ENCODE measurements at regions not wholly inside any gene's neighbourhood (a gene's known extent, or its start where the extent isn't known, plus 50 kb on each side); places are given as distances from the start of the nearest gene placed in this dataset.

DNA sequence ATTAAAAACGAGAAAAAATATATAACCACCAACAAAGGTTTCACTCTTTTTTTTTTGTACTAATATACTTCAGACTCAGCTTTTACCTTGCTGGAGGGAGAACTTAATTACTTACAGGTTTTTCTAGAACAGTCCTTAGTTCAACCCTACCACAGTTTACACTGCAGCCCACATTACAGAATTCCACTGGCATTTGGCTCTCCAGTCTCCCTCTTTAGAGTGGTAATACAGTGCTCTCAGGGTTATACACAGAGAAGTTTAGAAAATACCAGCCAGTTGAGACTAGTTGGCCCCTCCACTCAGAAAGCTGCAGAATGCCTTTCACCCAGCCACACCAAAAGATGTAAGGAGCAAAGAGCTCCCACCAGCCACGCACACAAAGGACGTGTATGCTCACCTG lies 122.3 kb upstream of the DIO3 start:
- Mint-ChIP-seq H3K27me3 (peaks cover 2% of the 10 kb centered on the region), H3K36me3 (ENCODE audit: insufficient read depth) (no peaks in the 10 kb centered on the region), H3K27ac (no peak overlapping the region), H3K4me1 (ENCODE audit: low read depth) (no peaks in the 10 kb centered on the region), H3K9me3 (ENCODE audit: low read depth) (no peaks in the 10 kb centered on the region), H3K4me3 (ENCODE audit: low read depth) (no peak overlapping the region)
- TF ChIP-seq, protein P1, sequence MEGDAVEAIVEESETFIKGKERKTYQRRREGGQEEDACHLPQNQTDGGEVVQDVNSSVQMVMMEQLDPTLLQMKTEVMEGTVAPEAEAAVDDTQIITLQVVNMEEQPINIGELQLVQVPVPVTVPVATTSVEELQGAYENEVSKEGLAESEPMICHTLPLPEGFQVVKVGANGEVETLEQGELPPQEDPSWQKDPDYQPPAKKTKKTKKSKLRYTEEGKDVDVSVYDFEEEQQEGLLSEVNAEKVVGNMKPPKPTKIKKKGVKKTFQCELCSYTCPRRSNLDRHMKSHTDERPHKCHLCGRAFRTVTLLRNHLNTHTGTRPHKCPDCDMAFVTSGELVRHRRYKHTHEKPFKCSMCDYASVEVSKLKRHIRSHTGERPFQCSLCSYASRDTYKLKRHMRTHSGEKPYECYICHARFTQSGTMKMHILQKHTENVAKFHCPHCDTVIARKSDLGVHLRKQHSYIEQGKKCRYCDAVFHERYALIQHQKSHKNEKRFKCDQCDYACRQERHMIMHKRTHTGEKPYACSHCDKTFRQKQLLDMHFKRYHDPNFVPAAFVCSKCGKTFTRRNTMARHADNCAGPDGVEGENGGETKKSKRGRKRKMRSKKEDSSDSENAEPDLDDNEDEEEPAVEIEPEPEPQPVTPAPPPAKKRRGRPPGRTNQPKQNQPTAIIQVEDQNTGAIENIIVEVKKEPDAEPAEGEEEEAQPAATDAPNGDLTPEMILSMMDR (IDR thresholded peaks at IDR 0.05; ENCODE audit: unreplicated experiment), result no peak
- no peak for DNase-seq (ENCODE audit: low spot score, unreplicated experiment)

DNA sequence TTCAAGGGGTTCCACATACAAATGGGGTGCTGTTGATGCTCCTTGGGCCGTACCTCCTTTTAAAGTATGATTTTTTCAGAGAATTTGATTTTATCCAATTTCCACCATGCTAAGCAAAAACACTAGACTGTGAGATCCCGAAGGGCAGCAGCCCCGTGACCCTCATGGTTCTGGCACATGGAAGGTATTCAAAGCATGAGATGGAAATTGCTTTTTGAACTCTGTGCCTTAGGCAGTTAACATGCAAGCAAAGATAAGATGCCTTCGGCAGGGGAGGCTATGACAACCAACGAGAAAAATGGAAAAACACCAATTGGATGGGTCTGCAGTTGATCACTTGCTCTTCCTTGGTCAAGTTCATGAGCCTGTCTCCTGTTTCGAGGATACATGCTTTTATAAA lies 120.8 kb upstream of the DIO3 start:
- Mint-ChIP-seq H3K4me1 (ENCODE audit: low read depth) (no peaks in the 10 kb centered on the region), H3K36me3 (ENCODE audit: insufficient read depth) (no peaks in the 10 kb centered on the region), H3K27ac (no peak overlapping the region), H3K4me3 (ENCODE audit: low read depth) (no peak overlapping the region), H3K9me3 (ENCODE audit: low read depth) (no peaks in the 10 kb centered on the region), H3K27me3 (peaks cover 2% of the 10 kb centered on the region)
- DNase-seq (ENCODE audit: low spot score, unreplicated experiment), result no peak
- TF ChIP-seq, protein P1 (IDR thresholded peaks at IDR 0.05; ENCODE audit: unreplicated experiment), result no peak

DNA sequence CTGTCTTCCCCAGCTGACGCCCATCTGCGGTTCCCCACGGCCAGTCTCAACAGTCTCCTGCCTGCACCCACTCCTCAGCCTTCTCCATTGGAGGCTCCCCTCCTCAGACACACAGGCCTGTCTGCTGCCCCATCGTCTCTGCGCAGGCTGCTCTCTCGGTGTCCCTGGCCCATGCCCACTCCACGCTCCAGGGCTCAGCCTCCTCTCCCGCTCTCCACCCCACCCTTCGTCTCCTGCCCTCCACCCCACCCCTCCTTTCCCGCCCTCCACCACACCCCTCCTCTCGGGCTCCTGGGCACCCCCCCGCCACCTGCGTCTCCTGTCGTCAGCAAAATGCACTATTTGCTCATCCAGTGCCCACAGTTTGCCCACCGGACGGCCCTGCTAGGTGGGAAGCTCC lies 119.6 kb upstream of the DIO3 start:
- no peak for DNase-seq (ENCODE audit: low spot score, unreplicated experiment)
- H3K9me3 Mint-ChIP-seq (ENCODE audit: low read depth), result no peaks in the 10 kb centered on the region
- no peak overlapping the region for H3K27ac Mint-ChIP-seq
- no peaks in the 10 kb centered on the region for H3K36me3 Mint-ChIP-seq (ENCODE audit: insufficient read depth)
- TF ChIP-seq, protein P1 (IDR thresholded peaks at IDR 0.05; ENCODE audit: unreplicated experiment), result no peak
- no peaks in the 10 kb centered on the region for H3K4me1 Mint-ChIP-seq (ENCODE audit: low read depth)
- H3K27me3 Mint-ChIP-seq, result peaks cover 4% of the 10 kb centered on the region
- H3K4me3 Mint-ChIP-seq (ENCODE audit: low read depth), result no peak overlapping the region

DNA sequence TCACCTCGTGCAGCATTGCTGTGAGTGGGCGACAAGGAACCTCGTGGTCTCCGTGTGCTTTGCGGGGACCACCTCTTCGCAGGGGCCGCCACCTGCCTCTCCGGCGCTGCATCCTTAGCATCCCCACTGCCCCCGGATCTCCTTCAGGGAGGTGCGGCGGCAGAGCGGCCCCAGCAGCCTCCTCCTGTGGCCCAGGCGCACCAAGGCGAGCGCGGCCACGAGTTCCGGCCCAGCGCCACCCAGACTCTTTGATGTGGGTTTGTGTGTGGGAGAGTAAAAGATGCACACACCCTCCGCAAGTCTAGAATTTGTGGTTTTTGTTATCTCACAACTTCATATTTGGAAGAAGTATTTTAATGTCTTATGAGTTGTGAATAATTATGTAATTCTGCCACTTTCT lies 118.8 kb upstream of the DIO3 start:
- no peaks in the 10 kb centered on the region for H3K9me3 Mint-ChIP-seq (ENCODE audit: low read depth)
- TF ChIP-seq, protein P1 (IDR thresholded peaks at IDR 0.05; ENCODE audit: unreplicated experiment), result no peak

DNA sequence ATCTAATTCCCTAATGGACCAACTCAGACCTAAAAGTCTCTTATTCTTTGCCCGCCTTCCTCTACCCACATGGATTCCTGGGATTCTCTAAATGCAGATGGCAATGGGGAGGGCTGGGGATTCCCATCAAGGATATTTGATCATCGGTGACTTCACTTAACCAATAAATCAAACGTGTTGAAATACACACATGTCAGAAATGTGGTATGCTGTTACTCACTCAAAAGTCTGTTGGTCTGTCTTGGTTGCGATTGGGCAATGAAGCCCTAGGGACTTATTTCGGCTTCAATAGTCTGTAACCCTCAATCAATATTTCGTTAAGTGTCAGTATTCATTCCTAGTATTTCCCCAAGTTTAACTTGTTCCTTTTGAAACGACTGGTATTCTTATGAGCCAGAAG lies 117.2 kb upstream of the DIO3 start:
- H3K9me3 Mint-ChIP-seq (ENCODE audit: low read depth), result no peaks in the 10 kb centered on the region
- TF ChIP-seq, protein P1 (IDR thresholded peaks at IDR 0.05; ENCODE audit: unreplicated experiment), result no peak
- peaks cover 4% of the 10 kb centered on the region for H3K27me3 Mint-ChIP-seq
- no peak overlapping the region for H3K27ac Mint-ChIP-seq
- no peaks in the 10 kb centered on the region for H3K36me3 Mint-ChIP-seq (ENCODE audit: insufficient read depth)
- no peak overlapping the region for H3K4me3 Mint-ChIP-seq (ENCODE audit: low read depth)
- no peaks in the 10 kb centered on the region for H3K4me1 Mint-ChIP-seq (ENCODE audit: low read depth)
- no peak for DNase-seq (ENCODE audit: low spot score, unreplicated experiment)

More for the DNA sequence above, 118.8 kb upstream of the DIO3 start:
- H3K27ac Mint-ChIP-seq, result no peak overlapping the region
- H3K27me3 Mint-ChIP-seq, result peaks cover 4% of the 10 kb centered on the region
- H3K36me3 Mint-ChIP-seq (ENCODE audit: insufficient read depth), result no peaks in the 10 kb centered on the region
- H3K4me1 Mint-ChIP-seq (ENCODE audit: low read depth), result no peaks in the 10 kb centered on the region
- no peak overlapping the region for H3K4me3 Mint-ChIP-seq (ENCODE audit: low read depth)
- no peak for DNase-seq (ENCODE audit: low spot score, unreplicated experiment)

Data from progenitor cell of endocrine pancreas (in vitro differentiated cells).